ENCODE measurements at regions not wholly inside any gene's neighbourhood (a gene's known extent, or its start where the extent isn't known, plus 50 kb on each side); places are given as distances from the start of the nearest gene placed in this dataset.

GRCh38 chr4:136662539-136662938 is 869.8 kb downstream of the PCDH18 start:
- TF ChIP-seq, protein P1, sequence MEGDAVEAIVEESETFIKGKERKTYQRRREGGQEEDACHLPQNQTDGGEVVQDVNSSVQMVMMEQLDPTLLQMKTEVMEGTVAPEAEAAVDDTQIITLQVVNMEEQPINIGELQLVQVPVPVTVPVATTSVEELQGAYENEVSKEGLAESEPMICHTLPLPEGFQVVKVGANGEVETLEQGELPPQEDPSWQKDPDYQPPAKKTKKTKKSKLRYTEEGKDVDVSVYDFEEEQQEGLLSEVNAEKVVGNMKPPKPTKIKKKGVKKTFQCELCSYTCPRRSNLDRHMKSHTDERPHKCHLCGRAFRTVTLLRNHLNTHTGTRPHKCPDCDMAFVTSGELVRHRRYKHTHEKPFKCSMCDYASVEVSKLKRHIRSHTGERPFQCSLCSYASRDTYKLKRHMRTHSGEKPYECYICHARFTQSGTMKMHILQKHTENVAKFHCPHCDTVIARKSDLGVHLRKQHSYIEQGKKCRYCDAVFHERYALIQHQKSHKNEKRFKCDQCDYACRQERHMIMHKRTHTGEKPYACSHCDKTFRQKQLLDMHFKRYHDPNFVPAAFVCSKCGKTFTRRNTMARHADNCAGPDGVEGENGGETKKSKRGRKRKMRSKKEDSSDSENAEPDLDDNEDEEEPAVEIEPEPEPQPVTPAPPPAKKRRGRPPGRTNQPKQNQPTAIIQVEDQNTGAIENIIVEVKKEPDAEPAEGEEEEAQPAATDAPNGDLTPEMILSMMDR (IDR thresholded peaks at IDR 0.05), result no peak
- TF ChIP-seq POLR2A (IDR thresholded peaks at IDR 0.05), result no peak
